SK-N-SH (cell line): ENCODE measurements at regions not wholly inside any gene's neighbourhood (a gene's known extent, or its start where the extent isn't known, plus 50 kb on each side); places are given as distances from the start of the nearest gene placed in this dataset.

Source experiments
- CHD2 ChIP-seq: fragments of 150-350 bp; IDR thresholded peaks from 2 replicates; pipeline ENCODE4 v1.6.1; 2018; ENCODE audit warnings: low read length; ENCODE audit not compliant: partially characterized antibody
- CTCF ChIP-seq: fragments of 200-600 bp; sonication (generic); IDR thresholded peaks from 2 replicates; pipeline ENCODE4 v1.6.1; 2017; ENCODE audit warnings: antibody characterized with exemption, mild to moderate bottlenecking, moderate library complexity
- EP300 ChIP-seq, 2 experiments: IDR thresholded peaks; 2 replicates each; pipeline versions ENCODE4 v1.4.0 to v1.6.1; 2012; ENCODE audit warnings: borderline replicate concordance in 1 of 2, low read depth in 1 of 2, low read length in 1 of 2
- EZH2phosphoT487 ChIP-seq: fragments of 200-600 bp; sonication (generic); IDR thresholded peaks from 2 replicates; pipeline ENCODE4 v1.6.1; 2017; ENCODE audit warnings: low read depth, mixed run types, mild to moderate bottlenecking, antibody characterized with exemption, moderate library complexity, borderline replicate concordance
- JUND ChIP-seq: IDR thresholded peaks from 2 replicates; pipeline ENCODE4 v1.4.0; 2012
- MAX ChIP-seq: IDR thresholded peaks from 2 replicates; pipeline ENCODE4 v1.4.0; 2012; ENCODE audit warnings: low read depth
- MXI1 ChIP-seq: IDR thresholded peaks from 2 replicates; pipeline ENCODE4 v1.6.1; 2012; ENCODE audit warnings: mild to moderate bottlenecking, low read depth, low read length, improper control_type of control experiment
- NFIC ChIP-seq: IDR thresholded peaks from 2 replicates; pipeline ENCODE4 v1.4.0; 2012; ENCODE audit warnings: borderline replicate concordance
- NRF1 ChIP-seq: IDR thresholded peaks from 2 replicates; pipeline ENCODE4 v1.6.1; 2012; ENCODE audit warnings: low read depth, mild to moderate bottlenecking, low read length
- POLR2AphosphoS5 ChIP-seq: IDR thresholded peaks from 2 replicates; pipeline ENCODE4 v1.6.1; 2012; ENCODE audit warnings: low read depth, low read length
- RCOR1 ChIP-seq: fragments of 150-350 bp; IDR thresholded peaks from 2 replicates; pipeline ENCODE4 v1.6.1; 2017; ENCODE audit warnings: antibody characterized with exemption, low read length
- REST ChIP-seq: IDR thresholded peaks from 2 replicates; pipeline ENCODE4 v1.6.1; 2012; ENCODE audit warnings: mild to moderate bottlenecking, low read depth, low read length, moderate library complexity
- YY1 ChIP-seq: IDR thresholded peaks from 2 replicates; pipeline ENCODE4 v1.4.0; 2012; ENCODE audit warnings: low read depth, mild to moderate bottlenecking
- ZBTB33 ChIP-seq: IDR thresholded peaks from 2 replicates; pipeline ENCODE4 v1.4.0; 2012; ENCODE audit warnings: low read depth, borderline replicate concordance

GRCh38 chr7:25316366-25316765 is 88.1 kb upstream of the NPVF start:
- TF ChIP-seq CTCF (no peak), MXI1 (no peak), NFIC (no peak), YY1 (no peak), NRF1 (no peak), CHD2 (no peak), REST (no peak), RCOR1 (no peak), ZBTB33 (no peak), POLR2AphosphoS5 (no peak), JUND (no peak), EP300 (IDR thresholded peaks at IDR 0.05; ENCODE audit: borderline replicate concordance in 1 of 2, low read depth in 1 of 2, low read length in 1 of 2) (no peak), MAX (no peak), EZH2phosphoT487 (no peak)
